GM12878 (cell line): ENCODE measurements at regions not wholly inside any gene's neighbourhood (a gene's known extent, or its start where the extent isn't known, plus 50 kb on each side); places are given as distances from the start of the nearest gene placed in this dataset.

Source experiments
- ATF7 ChIP-seq: fragments of 450-650 bp; IDR thresholded peaks from 2 replicates; pipeline ENCODE4 v1.6.1; 2016; ENCODE audit warnings: low read depth, mild to moderate bottlenecking
- BMI1 ChIP-seq: fragments of 450-650 bp; IDR thresholded peaks from 2 replicates; pipeline ENCODE4 v1.6.1; 2016; ENCODE audit warnings: mild to moderate bottlenecking, moderate library complexity, borderline replicate concordance
- CHD1 ChIP-seq: IDR thresholded peaks from 2 replicates; pipeline ENCODE4 v1.6.1; 2012; ENCODE audit warnings: low read depth, low read length, improper control_type of control experiment
- E2F8 ChIP-seq: fragments of 450-650 bp; IDR thresholded peaks from 2 replicates; pipeline ENCODE4 v1.6.1; 2018; ENCODE audit warnings: mild to moderate bottlenecking, low read depth, moderate library complexity; ENCODE audit not compliant: partially characterized antibody
- ESRRA ChIP-seq: IDR thresholded peaks from 2 replicates; pipeline ENCODE4 v1.6.1; 2012; ENCODE audit warnings: mild to moderate bottlenecking, low read length, improper control_type of control experiment
- GABPA ChIP-seq: IDR thresholded peaks from 2 replicates; pipeline ENCODE4 v1.6.1; 2014; ENCODE audit warnings: antibody characterized with exemption, low read depth, mild to moderate bottlenecking, inconsistent platforms
- MAX ChIP-seq: IDR thresholded peaks from 2 replicates; pipeline ENCODE4 v1.6.1; 2012; ENCODE audit warnings: low read depth, low read length, improper control_type of control experiment
- MEF2A ChIP-seq: IDR thresholded peaks from 2 replicates; pipeline ENCODE4 v1.6.1; 2011; ENCODE audit warnings: low read depth, mild to moderate bottlenecking, low read length, moderate library complexity; ENCODE audit not compliant: insufficient read depth
- PKNOX1 ChIP-seq: fragments of 450-650 bp; IDR thresholded peaks from 2 replicates; pipeline ENCODE4 v1.6.1; 2016; ENCODE audit warnings: mild to moderate bottlenecking
- PML ChIP-seq: IDR thresholded peaks from 2 replicates; pipeline ENCODE4 v1.6.1; 2012; ENCODE audit warnings: low read length, inconsistent platforms
- RBBP5 ChIP-seq: fragments of 200-600 bp; sonication (generic); conservative IDR thresholded peaks from 2 replicates; pipeline ENCODE4 v1.6.1; 2016
- RUNX3 ChIP-seq: IDR thresholded peaks from 2 replicates; pipeline ENCODE4 v1.6.1; 2012; ENCODE audit warnings: low read length, inconsistent platforms
- SKIL ChIP-seq: fragments of 450-650 bp; IDR thresholded peaks from 2 replicates; pipeline ENCODE4 v1.6.1; 2017; ENCODE audit warnings: mild to moderate bottlenecking, low read depth, inconsistent platforms; ENCODE audit not compliant: poor library complexity, severe bottlenecking
- SMAD1 ChIP-seq: fragments of 450-650 bp; IDR thresholded peaks from 2 replicates; pipeline ENCODE4 v1.6.1; 2018; ENCODE audit warnings: mild to moderate bottlenecking, low read depth; ENCODE audit not compliant: partially characterized antibody
- SREBF1 ChIP-seq: IDR thresholded peaks from 2 replicates; pipeline ENCODE4 v1.6.1; 2012; ENCODE audit warnings: mild to moderate bottlenecking, low read length
- TARDBP ChIP-seq: IDR thresholded peaks from 2 replicates; pipeline ENCODE4 v1.6.1; 2016; ENCODE audit warnings: borderline replicate concordance
- TBL1XR1 ChIP-seq: IDR thresholded peaks from 2 replicates; pipeline ENCODE4 v1.6.1; 2012; ENCODE audit warnings: low read depth, low read length, improper control_type of control experiment
- TCF7 ChIP-seq: IDR thresholded peaks from 2 replicates; pipeline ENCODE4 v1.6.1; 2014; ENCODE audit warnings: antibody characterized with exemption, borderline replicate concordance
- ZBTB40 ChIP-seq: fragments of 450-650 bp; IDR thresholded peaks from 2 replicates; pipeline ENCODE4 v1.6.1; 2016; ENCODE audit warnings: mild to moderate bottlenecking, moderate library complexity, borderline replicate concordance
- ZNF217 ChIP-seq: fragments of 450-650 bp; IDR thresholded peaks from 2 replicates; pipeline ENCODE4 v1.6.1; 2017; ENCODE audit warnings: antibody characterized with exemption, mild to moderate bottlenecking
- TF ChIP-seq, protein P1 (sequence below): IDR thresholded peaks from 2 replicates; pipeline ENCODE4 v1.6.1; 2011; ENCODE audit warnings: mild to moderate bottlenecking, low read depth, low read length, moderate library complexity; ENCODE audit not compliant: insufficient replicate concordance

DNA sequence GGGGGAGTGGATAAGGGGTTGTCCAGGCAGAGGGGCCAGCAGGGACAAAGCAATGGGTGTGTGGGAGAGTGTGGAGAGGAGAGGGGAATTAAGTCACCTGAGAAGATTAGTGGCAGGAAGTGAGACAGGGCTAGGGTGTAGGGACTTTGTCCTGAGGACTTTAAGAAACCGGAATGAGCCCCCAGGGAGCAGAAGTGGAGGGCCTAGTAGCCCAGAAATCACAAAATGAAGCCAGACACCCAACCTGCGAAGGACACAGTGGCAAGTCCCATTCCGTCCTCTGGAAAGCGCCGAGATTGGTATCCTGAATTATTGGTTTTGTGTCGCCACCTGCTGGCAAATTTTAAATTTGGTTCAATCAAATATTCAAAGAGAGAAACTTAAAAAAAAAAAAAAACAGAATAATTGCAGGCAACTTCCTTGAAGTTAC, 78.0 kb upstream of the SLC25A36 start (continued):
- TF ChIP-seq ZNF217 (no peak), ESRRA (no peak), SKIL (peak; percentile 27), TCF7 (no peak), MAX (no peak), SREBF1 (no peak), PML (no peak), SMAD1 (no peak), RUNX3 (no peak), ATF7 (0 out of 2 replicates have a peak, but pooled peaks have one; percentile 25), MEF2A (no peak), TARDBP (no peak), RBBP5 (no peak), TBL1XR1 (no peak), CHD1 (no peak), PKNOX1 (no peak), BMI1 (no peak), GABPA (no peak), ZBTB40 (no peak), E2F8 (no peak)
- TF ChIP-seq, protein P1, sequence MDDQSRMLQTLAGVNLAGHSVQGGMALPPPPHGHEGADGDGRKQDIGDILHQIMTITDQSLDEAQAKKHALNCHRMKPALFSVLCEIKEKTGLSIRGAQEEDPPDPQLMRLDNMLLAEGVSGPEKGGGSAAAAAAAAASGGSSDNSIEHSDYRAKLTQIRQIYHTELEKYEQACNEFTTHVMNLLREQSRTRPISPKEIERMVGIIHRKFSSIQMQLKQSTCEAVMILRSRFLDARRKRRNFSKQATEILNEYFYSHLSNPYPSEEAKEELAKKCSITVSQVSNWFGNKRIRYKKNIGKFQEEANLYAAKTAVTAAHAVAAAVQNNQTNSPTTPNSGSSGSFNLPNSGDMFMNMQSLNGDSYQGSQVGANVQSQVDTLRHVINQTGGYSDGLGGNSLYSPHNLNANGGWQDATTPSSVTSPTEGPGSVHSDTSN, result no peak
